CD1c-positive myeloid dendritic cell (primary cell): ENCODE measurements at regions not wholly inside any gene's neighbourhood (a gene's known extent, or its start where the extent isn't known, plus 50 kb on each side); places are given as distances from the start of the nearest gene placed in this dataset.

Experiments used
- DNase-seq: peaks from one replicate; pipeline ENCODE4 v3.0.0-alpha.2; 2016; ENCODE audit errors: extremely low spot score

DNA sequence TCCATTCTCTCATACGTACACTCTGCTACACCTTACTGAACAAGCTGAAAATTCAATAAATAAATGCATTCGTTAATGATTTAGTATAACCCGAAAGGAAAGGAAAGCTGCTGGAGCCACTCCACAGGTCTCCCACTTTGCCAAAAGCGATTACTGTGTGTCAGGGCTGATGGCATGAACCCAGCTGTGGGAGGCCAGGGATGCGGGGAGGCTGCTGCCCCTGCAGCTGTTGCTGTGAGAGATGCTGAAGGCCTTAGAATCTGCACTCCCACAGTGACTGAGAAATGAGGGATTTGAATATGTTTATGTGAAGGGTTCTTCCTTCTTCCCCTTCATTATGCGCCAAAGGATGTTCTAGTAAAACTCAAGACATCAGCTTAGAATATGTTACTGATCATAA lies 58.7 kb upstream of the NBEA start:
- DNase-seq = no peak

DNA sequence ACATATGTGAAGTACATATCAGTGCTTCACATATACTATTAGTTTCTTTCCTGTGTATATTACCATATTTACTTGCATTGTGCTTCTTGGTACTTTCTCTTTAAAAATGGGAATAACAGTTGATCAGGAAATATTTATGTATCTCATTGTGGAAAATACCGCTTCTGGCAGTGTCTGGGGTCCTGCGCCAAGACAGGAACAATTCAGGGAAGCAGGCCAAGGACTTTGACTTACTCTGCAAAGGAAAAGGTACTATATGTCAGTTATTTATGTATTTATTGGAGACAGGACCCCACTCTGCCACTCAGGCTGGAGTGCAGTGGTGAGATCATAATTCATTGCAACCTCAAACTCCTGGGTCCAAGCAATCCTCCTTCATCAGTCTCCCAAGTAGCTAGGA lies 57.7 kb upstream of the NBEA start:
- DNase-seq = no peak

DNA sequence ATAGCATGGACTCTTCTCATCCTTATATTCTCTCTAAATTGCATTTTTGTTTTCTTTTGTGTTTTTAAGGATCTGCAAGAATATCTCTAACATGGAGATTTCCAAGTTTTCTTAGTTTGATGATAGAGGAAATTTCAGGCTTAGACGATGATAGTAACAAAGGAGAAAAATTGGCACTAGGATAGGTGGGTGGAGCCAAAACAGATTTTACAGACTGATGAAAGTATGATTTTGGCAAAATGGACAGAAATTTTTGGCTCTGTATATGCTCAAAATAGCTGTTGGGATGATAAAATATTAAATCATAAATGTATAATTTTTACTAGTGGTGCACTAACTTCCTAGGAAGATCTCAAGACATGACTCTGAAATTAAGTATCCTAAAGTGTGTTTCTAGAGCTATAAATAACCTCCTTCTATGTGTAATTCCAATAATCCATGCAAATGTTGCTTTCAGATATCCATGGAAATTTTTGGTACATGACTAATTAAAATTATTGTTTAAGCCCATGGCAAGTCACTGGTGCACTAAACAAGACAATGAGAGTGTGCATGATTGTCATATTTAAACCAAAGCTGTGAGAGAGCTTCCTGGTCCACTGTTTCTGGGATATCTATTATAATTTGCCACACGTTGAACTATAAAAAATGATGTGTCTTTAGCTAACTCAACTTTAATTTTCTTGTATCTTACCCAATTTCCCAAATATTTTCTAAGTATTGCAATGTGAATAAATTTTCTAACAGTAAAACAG lies 55.8 kb upstream of the NBEA start:
- no peak for DNase-seq

DNA sequence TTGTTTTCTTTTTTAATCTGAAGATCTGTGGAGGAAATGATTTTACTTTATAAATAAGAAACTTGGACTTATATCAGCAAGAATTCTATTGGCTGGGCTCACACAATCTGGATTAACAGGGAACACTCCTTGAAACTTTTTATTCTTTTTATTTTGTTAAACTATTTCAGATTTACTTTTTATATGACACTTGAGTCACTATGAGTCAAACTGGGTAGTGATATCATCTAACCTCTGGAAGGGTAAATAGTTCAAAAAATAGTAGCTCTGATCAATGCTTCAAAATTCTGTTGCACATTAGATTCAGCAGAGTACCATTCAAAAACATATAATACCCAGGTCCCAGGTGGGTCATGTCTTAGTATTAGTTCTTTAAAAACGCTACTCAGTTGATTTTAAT lies 55.1 kb upstream of the NBEA start:
- DNase-seq = no peak
